Endothelial cell (in vitro differentiated cells): ENCODE measurements at regions not wholly inside any gene's neighbourhood (a gene's known extent, or its start where the extent isn't known, plus 50 kb on each side); places are given as distances from the start of the nearest gene placed in this dataset.

Source experiments
- DNase-seq: peaks from one replicate; pipeline ENCODE4 v3.0.0; 2021; ENCODE audit warnings: low spot score
- H3K27ac Mint-ChIP-seq: one replicate; pipeline ENCODE4 v1.8.0; 2021; ENCODE audit warnings: mixed read lengths, inconsistent platforms; ENCODE audit not compliant: unreplicated experiment
- H3K27me3 Mint-ChIP-seq: one replicate; pipeline ENCODE4 v1.8.0; 2021; ENCODE audit warnings: mild to moderate bottlenecking, moderate library complexity, mixed read lengths, inconsistent platforms; ENCODE audit not compliant: unreplicated experiment
- H3K36me3 Mint-ChIP-seq: one replicate; pipeline ENCODE4 v1.8.0; 2021; ENCODE audit warnings: mild to moderate bottlenecking, low read depth, mixed read lengths, inconsistent platforms; ENCODE audit not compliant: unreplicated experiment
- H3K4me1 Mint-ChIP-seq: one replicate; pipeline ENCODE4 v1.8.0; 2021; ENCODE audit warnings: mild to moderate bottlenecking, mixed read lengths, inconsistent platforms; ENCODE audit not compliant: unreplicated experiment
- H3K4me3 Mint-ChIP-seq: one replicate; pipeline ENCODE4 v1.8.0; 2021; ENCODE audit warnings: mild to moderate bottlenecking, mixed read lengths, inconsistent platforms; ENCODE audit not compliant: unreplicated experiment
- H3K9me3 Mint-ChIP-seq: one replicate; pipeline ENCODE4 v1.8.0; 2021; ENCODE audit warnings: mixed read lengths, inconsistent platforms; ENCODE audit not compliant: unreplicated experiment
- TF ChIP-seq, protein P1 (sequence below): fragments of 200-600 bp; sonication (generic); IDR thresholded peaks from one replicate; pipeline ENCODE4 v1.5.0; 2021; ENCODE audit warnings: antibody characterized with exemption; ENCODE audit not compliant: unreplicated experiment

DNA sequence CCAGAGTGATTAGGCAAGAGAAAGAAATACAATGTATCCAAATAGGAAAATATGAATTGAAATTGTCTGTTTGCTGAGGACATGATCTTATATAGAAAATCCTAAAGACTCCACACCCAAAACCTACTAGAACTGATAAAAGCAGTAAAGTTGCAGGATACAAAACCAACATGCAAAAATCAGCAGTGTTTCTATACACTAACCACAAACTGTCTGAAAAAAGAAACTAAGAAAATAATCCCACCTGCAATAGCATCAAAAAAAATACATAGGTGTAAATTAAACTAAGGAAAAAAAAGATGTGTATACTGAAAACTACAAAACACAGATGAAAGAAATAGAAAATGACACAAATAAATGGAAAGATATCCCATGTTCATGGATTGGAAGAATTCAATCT, 203.6 kb upstream of the SETMAR start:
- Mint-ChIP-seq H3K36me3 (peaks cover 3% of the 10 kb centered on the region), H3K27me3 (no peaks in the 10 kb centered on the region), H3K27ac (no peak overlapping the region), H3K4me3 (no peak overlapping the region), H3K9me3 (no peaks in the 10 kb centered on the region), H3K4me1 (no peaks in the 10 kb centered on the region)
- TF ChIP-seq, protein P1, sequence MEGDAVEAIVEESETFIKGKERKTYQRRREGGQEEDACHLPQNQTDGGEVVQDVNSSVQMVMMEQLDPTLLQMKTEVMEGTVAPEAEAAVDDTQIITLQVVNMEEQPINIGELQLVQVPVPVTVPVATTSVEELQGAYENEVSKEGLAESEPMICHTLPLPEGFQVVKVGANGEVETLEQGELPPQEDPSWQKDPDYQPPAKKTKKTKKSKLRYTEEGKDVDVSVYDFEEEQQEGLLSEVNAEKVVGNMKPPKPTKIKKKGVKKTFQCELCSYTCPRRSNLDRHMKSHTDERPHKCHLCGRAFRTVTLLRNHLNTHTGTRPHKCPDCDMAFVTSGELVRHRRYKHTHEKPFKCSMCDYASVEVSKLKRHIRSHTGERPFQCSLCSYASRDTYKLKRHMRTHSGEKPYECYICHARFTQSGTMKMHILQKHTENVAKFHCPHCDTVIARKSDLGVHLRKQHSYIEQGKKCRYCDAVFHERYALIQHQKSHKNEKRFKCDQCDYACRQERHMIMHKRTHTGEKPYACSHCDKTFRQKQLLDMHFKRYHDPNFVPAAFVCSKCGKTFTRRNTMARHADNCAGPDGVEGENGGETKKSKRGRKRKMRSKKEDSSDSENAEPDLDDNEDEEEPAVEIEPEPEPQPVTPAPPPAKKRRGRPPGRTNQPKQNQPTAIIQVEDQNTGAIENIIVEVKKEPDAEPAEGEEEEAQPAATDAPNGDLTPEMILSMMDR: no peak
- DNase-seq: no peak

DNA sequence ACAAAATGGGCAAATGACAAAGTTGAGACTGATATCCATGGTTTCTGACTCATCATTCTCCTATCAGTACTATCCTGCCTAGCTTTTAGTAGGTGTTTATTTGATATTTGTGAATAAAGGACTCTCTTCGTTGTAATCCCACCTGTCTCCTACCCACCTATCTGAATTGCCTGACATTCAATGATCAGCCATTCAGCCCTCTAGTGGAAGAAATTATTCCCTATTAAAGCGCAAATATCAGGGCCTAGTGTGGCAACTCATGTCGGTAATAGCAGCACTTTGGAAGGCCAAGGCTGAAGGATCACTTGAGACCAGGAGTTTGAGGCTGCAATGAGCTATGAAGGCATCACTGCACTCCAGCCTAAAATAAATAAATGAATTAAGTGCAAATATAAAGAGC, 195.7 kb upstream of the SETMAR start:
- no peak overlapping the region for H3K27ac Mint-ChIP-seq
- H3K4me1 Mint-ChIP-seq: no peaks in the 10 kb centered on the region
- H3K27me3 Mint-ChIP-seq: no peaks in the 10 kb centered on the region
- DNase-seq: no peak
- TF ChIP-seq, protein P1: no peak
- no peak overlapping the region for H3K4me3 Mint-ChIP-seq
- H3K9me3 Mint-ChIP-seq: no peaks in the 10 kb centered on the region
- H3K36me3 Mint-ChIP-seq: no peaks in the 10 kb centered on the region

DNA sequence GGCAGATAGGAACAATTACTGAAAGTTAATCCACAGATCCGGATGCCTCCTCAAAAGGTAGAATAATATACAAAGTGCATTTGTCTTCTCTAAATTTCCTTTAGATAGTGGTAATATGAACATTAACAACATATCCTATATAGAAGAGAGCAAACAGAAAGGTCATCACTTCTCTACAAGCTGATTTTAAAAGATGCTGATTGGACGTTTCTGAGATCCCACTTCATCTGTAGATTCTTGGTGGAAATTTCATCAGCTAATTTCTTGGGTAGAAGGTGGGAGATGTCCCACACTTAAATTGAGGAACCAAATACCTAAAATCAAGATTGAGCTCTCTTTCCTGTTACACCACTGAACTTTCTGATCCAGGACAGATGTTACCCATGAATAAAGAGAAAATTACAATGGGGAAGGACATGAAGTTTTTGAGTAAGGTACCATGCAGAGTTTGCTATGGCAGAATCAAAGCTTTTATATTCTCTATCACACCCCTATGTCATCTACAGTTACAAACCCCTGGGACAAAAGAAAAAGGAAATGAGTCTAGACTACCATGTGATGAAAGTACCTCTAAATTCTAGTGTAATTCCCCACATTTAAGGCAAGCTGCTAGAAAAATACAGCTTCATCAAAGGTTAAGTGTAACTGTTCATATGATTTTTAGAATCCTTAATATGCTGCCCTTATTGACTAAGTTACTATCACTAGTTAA, 189.2 kb upstream of the SETMAR start:
- Mint-ChIP-seq H3K4me3 (no peak overlapping the region), H3K27ac (no peak overlapping the region), H3K4me1 (no peaks in the 10 kb centered on the region), H3K9me3 (peaks cover 4% of the 10 kb centered on the region), H3K36me3 (no peaks in the 10 kb centered on the region), H3K27me3 (no peaks in the 10 kb centered on the region)
- TF ChIP-seq, protein P1: no peak
- no peak for DNase-seq

DNA sequence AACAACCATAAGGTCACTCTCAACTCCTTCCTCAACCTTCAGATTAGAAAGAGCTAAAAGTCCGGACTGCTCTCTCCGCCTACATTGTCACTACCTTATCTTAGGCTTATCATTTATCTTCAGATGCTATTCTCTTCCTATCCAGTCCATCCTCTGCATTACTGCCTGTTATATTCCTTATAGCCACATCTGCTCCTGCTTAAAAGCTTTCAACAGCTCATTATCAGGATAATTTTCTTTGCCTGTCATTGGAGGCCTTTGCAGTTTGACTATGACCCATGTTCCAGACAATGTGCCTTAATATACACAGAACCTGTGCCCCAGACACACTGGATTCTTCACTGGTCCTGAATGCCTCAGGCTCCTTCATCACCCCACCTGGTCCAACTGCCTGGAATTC, 184.1 kb upstream of the SETMAR start:
- Mint-ChIP-seq H3K9me3 (peaks cover 7% of the 10 kb centered on the region), H3K4me3 (no peak overlapping the region), H3K36me3 (no peaks in the 10 kb centered on the region), H3K4me1 (no peaks in the 10 kb centered on the region), H3K27me3 (no peaks in the 10 kb centered on the region), H3K27ac (no peak overlapping the region)
- TF ChIP-seq, protein P1: no peak
- DNase-seq: no peak

DNA sequence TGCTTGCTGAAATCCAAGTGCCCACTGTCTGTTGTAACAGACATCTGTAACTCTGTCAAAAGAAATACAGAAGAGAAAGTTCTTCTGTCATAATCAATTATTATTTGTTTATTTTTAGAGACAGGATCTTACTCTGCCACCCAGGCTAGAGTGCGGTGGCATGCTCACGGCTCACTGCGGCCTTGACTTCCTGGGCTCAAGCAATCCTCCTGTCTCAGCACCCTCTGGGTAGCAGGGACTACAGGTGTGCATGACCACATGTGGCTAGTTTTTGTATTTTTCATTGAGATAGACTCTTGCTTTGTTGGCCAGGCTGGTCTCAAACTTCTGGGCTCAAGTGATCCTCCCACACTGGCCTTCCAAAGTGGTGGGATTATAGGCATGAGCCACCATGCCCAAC, 177.6 kb upstream of the SETMAR start:
- peaks cover 4% of the 10 kb centered on the region for H3K4me1 Mint-ChIP-seq
- H3K27me3 Mint-ChIP-seq: peaks cover 2% of the 10 kb centered on the region
- H3K27ac Mint-ChIP-seq: no peak overlapping the region
- no peaks in the 10 kb centered on the region for H3K36me3 Mint-ChIP-seq
- H3K9me3 Mint-ChIP-seq: peaks cover 8% of the 10 kb centered on the region
- no peak overlapping the region for H3K4me3 Mint-ChIP-seq
- no peak for DNase-seq
- TF ChIP-seq, protein P1: no peak
